Ectodermal cell (in vitro differentiated cells): ENCODE measurements at regions not wholly inside any gene's neighbourhood (a gene's known extent, or its start where the extent isn't known, plus 50 kb on each side); places are given as distances from the start of the nearest gene placed in this dataset.

Experiments
- H3K27ac ChIP-seq: 2 replicates; pipeline ENCODE4 v1.7.0; 2013; ENCODE audit warnings: mild to moderate bottlenecking, low read depth, low read length; ENCODE audit not compliant: insufficient read depth, poor library complexity, severe bottlenecking
- H3K27me3 ChIP-seq: 2 replicates; pipeline ENCODE4 v1.7.0; 2013; ENCODE audit warnings: mild to moderate bottlenecking, low read length; ENCODE audit not compliant: insufficient read depth, control insufficient read depth, poor library complexity, severe bottlenecking
- H3K36me3 ChIP-seq: one replicate; pipeline ENCODE4 v1.7.0; 2013; ENCODE audit warnings: low read length; ENCODE audit not compliant: control insufficient read depth, insufficient read depth
- H3K4me1 ChIP-seq: one replicate; pipeline ENCODE4 v1.7.0; 2013; ENCODE audit warnings: low read length; ENCODE audit not compliant: control insufficient read depth, insufficient read depth
- H3K4me3 ChIP-seq: 2 replicates; pipeline ENCODE4 v1.7.0; 2013; ENCODE audit warnings: low read depth, low read length, control low read depth; ENCODE audit not compliant: insufficient read depth
- H3K9me3 ChIP-seq: 2 replicates; pipeline ENCODE4 v1.7.0; 2013; ENCODE audit warnings: mild to moderate bottlenecking, low read length, moderate library complexity; ENCODE audit not compliant: control insufficient read depth
- WGBS, 2 experiments: methylation state at CpG; one replicate each; pipeline ENCODE4 v1.1.7; 2013; ENCODE audit warnings: missing lambda C conversion rate in 2 of 2; 5-methylcytosine and 5-hydroxymethylcytosine counted together

DNA sequence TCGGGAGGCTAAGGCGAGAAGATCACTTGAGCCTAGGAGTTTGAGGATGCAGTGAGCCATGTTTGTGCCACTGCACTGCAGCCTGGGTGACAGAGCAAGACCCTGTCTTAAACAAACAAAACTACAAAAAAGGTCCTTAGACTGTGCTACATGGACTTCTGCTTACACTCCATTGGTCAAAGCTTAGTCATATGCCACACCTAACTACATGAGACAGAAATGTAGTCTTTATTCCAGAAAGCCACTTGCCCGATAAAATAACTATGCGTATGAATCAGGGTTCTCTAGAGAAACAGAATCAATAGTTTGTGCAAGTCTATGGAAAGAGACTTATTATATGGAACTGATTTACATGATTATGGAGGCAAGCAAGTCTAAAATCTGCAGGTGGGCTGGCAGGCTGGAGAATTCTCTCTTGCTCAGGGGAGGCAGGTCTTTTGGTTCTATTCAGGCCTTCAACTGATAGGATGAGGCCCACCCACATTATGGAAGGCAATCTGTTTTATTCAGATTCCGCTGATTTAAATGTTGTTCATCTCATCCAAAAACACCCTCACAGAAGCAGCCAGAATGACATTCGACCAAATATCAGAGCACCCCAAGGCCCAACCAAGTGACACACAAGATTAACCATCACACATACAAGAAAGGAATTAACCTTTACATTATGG is 114.4 kb upstream of the SIX2 start:
- H3K4me1 ChIP-seq, result no peaks in the 10 kb centered on the region
- 82 to 89% methylated on average over 6 of the region's 6 CpGs for WGBS, 2 experiments
- H3K4me3 ChIP-seq, result no peak overlapping the region
- H3K27me3 ChIP-seq, result no peaks in the 10 kb centered on the region
- no peak overlapping the region for H3K27ac ChIP-seq
- no peaks in the 10 kb centered on the region for H3K9me3 ChIP-seq
- no peaks in the 10 kb centered on the region for H3K36me3 ChIP-seq

DNA sequence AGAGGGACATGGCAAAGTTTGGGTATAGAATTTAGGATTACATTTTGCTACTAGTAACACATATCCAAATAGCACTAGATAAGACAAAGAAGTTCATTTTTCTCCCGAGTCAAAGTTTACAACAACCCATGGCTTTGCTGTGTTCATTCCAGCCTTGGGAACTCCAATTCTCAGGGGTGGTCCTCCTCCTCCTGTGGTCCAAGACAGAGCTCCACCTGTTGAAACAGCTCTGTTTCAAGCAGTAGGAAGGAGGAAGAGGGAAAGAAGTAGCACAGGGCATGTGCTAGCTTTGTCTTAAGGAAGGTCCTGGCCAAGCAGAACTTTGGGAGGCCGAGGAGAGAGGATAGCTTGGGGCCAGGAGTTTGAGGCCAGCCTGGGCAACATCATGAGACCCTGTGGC is 113.8 kb upstream of the SIX2 start:
- H3K36me3 ChIP-seq, result no peaks in the 10 kb centered on the region
- H3K27ac ChIP-seq, result no peak overlapping the region
- H3K9me3 ChIP-seq, result no peaks in the 10 kb centered on the region
- WGBS, 2 experiments, result 89 to 94% methylated on average over 2 of the region's 2 CpGs
- H3K4me3 ChIP-seq, result no peak overlapping the region
- no peaks in the 10 kb centered on the region for H3K4me1 ChIP-seq
- H3K27me3 ChIP-seq, result no peaks in the 10 kb centered on the region

DNA sequence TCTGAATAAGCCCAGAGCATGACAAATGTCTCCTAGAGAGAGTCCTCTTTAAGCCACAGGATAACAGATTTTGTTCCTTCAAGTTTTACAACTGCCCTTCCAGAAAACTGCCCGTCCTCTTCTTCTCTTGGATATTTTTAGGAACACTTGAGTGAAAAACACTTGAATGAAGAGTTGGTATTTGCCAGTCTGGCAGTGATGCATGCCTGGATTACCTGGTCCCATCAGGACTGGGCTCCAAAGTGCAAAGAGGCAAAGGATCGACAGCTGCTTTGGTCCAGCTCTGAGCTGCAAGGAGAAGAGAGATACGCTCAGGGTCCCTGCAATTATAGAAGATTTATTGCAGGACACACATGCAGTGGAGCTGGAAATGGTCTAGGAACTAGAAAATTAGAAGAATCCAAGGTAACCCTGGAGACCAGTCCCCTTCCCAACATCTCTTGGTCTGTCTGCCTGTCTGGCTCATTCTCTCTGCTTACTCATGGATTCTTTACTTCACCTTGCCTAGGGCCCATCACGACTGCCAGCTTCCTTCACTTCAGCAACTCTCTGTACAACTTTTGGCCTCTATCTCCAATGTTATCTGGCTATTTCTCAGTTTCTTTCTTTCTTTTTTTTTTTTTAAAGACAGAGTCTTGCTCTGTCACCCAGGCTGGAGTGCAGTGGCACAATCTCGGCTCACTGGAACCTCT is 112.1 kb upstream of the SIX2 start:
- Histone ChIP-seq H3K36me3 (no peaks in the 10 kb centered on the region), H3K9me3 (no peaks in the 10 kb centered on the region), H3K4me3 (no peak overlapping the region), H3K27me3 (no peaks in the 10 kb centered on the region), H3K27ac (no peak overlapping the region), H3K4me1 (no peaks in the 10 kb centered on the region)
- 91 to 93% methylated on average over 5 of the region's 5 CpGs for WGBS, 2 experiments

DNA sequence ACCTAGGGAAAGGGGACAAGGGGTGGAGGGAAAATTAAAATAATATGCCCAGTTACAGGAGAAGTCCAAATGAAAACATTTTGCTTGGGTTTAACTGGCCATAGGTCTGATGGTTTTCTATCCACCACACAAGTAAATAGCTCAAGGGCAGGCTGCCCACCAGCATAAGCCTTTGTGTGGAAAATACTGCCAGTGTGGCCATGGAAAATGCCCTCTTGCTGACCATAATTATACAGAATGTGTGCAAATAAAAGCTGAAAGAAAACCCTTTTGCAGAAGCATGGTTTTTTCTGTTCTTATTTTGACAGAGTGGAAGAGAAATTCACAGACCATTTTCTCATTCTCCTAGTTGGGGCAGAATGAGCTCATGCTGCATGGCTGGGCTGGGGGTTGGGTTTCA is 111.3 kb upstream of the SIX2 start:
- Histone ChIP-seq H3K27ac (no peak overlapping the region), H3K36me3 (no peaks in the 10 kb centered on the region), H3K4me3 (no peak overlapping the region), H3K27me3 (no peaks in the 10 kb centered on the region), H3K9me3 (no peaks in the 10 kb centered on the region), H3K4me1 (no peaks in the 10 kb centered on the region)

DNA sequence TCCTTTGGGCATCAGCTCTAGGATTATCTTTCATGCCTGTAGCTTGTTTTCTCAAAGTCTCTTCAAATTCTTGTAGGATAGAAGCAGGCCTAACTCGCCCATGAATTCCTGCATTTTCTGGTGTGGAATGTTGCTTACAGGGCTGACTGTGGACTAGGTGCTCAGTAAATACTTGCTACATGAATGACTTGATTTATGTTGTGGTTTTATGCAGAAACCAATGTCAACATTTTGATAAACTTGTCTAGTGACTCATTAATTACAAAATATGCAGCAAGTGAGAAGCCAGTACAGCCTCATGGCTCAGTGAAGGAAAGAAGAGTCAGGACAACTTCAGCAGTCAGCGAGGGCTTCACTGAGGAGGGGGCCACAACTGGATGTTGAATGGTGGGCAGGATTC is 110.6 kb upstream of the SIX2 start:
- Histone ChIP-seq H3K4me1 (no peaks in the 10 kb centered on the region), H3K27ac (no peak overlapping the region), H3K27me3 (no peaks in the 10 kb centered on the region), H3K9me3 (no peaks in the 10 kb centered on the region), H3K36me3 (no peaks in the 10 kb centered on the region), H3K4me3 (no peak overlapping the region)
- 92 to 99% methylated on average over 2 of the region's 2 CpGs for WGBS, 2 experiments

DNA sequence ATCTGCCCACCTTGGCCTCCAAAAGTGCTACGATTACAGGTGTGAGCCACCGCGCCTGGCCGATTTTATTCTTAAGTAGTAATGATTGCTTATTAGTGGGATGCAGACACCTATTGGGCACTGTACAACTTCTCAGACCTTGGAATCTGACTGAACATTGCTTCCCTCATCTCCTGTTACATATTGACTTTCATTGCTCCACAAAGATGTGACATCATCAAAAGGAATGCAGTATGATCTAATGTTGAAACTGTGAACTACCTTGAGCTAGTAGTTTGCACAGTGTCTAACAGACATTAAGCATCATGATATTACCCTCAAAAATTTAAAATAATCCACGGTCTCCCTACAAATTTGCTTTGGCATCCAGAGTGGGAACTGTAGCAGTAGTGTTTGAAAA is 109.8 kb upstream of the SIX2 start:
- Histone ChIP-seq H3K4me3 (no peak overlapping the region), H3K9me3 (no peaks in the 10 kb centered on the region), H3K4me1 (no peaks in the 10 kb centered on the region), H3K27ac (no peak overlapping the region), H3K27me3 (no peaks in the 10 kb centered on the region), H3K36me3 (no peaks in the 10 kb centered on the region)
- 93 to 97% methylated on average over 5 of the region's 5 CpGs for WGBS, 2 experiments

DNA sequence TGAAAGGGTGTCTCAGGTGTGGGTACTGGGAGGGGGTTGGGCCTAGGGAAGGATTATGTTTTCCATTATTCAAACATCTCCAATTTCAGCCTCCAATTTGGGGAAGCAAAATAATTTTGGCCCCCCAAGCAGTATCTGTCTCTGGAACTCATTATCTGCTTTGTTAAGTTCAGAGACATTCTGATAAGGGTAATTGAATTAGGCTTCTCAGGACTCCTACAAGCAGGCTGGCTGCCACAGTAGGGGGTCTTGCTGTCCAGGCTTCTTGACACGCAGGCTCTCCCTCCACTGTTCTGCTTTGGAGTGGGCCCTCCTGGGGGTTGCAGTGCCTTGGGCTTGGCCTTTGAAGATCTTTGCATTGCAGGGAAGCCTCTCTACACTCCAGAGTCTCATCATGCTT is 108.1 kb upstream of the SIX2 start:
- no peaks in the 10 kb centered on the region for H3K4me1 ChIP-seq
- H3K27ac ChIP-seq, result no peak overlapping the region
- no peaks in the 10 kb centered on the region for H3K9me3 ChIP-seq
- no peaks in the 10 kb centered on the region for H3K27me3 ChIP-seq
- H3K4me3 ChIP-seq, result no peak overlapping the region
- H3K36me3 ChIP-seq, result no peaks in the 10 kb centered on the region
- WGBS, 2 experiments, result 25 to 27% methylated on average over 1 of the region's 1 CpG

DNA sequence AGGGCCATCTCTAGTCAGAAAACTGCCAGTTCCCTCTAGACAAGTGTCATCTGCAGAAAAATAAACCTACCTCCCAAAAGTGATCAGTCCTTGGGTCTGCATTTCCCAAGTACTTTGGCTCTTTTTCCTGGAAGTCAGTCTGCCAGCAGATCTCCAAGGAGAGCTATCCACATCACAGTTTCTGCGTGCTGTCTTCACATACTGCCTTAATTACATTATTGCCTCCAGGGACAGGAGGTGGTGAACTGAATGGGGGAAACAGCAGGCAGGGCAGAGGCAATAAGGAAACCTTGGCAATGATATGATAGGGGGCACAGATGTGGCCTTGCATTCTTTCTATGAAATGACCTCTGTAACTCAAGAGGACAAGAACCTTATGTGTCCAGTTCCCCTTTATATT is 105.9 kb upstream of the SIX2 start:
- Histone ChIP-seq H3K4me1 (no peaks in the 10 kb centered on the region), H3K27ac (no peak overlapping the region), H3K36me3 (no peaks in the 10 kb centered on the region), H3K9me3 (no peaks in the 10 kb centered on the region), H3K27me3 (no peaks in the 10 kb centered on the region), H3K4me3 (no peak overlapping the region)
- 81% methylated on average over 1 of the region's 1 CpG; no CpG with 5 or more reads in 1 of the 2 experiments for WGBS, 2 experiments

DNA sequence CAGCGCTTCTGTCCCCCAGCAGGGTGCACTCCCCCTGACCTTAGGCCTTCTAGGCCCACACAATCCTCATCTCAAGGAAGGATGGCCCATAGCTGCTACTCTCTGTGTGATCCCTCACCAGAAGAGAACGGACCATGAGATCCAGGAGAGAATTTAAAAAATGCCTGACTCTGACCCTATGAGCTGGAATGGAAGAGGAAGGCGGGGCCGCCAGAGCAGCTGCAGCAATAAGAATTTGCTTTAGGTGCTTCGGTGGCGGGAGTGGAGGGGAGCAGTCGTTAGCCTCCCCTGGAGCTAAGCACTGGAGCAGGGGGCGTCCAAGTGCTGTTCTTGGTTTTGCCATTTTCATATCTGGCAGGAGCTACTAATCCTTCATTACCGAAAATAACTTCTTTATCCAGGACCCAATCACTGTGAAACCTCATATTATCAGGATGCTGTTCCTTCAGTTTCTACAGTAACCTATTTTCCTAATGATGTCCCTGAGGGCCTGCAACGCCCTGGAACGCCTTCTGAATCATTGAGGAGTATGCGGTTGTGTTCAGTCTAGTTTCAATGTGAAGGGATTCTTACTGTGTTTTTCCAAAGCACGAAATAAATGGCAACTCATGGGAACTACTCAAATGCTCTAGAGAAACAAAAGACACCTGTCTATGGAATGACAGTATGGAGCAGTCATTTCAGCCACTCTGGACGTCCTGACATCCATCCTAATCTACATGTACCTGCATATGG is 105.1 kb upstream of the SIX2 start:
- no peaks in the 10 kb centered on the region for H3K36me3 ChIP-seq
- no peaks in the 10 kb centered on the region for H3K4me1 ChIP-seq
- H3K9me3 ChIP-seq, result no peaks in the 10 kb centered on the region
- no peak overlapping the region for H3K27ac ChIP-seq
- WGBS, 2 experiments, result 88 to 94% methylated on average over 14 of the region's 14 CpGs
- H3K27me3 ChIP-seq, result no peaks in the 10 kb centered on the region
- H3K4me3 ChIP-seq, result no peak overlapping the region

DNA sequence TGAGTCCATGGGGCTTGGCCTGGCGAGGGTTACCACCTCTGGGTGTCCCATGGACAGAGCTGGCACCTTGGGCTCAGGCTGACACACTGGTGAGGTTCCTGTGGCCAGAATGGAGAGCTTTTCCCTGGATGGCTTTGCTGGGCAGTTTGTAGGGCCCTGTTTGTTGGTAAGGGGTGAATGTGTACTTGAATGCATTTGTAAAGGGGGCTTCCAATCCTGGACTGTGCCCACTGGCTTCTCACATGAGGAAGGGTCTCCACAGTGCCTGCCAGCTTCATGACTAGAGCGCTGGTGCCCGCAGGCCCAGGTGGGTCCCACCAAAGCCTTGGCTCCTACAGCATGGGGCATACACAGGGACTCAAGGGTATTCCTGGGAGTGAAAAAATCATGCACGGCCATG is 103.5 kb upstream of the SIX2 start:
- Histone ChIP-seq H3K4me3 (no peak overlapping the region), H3K27ac (no peak overlapping the region), H3K4me1 (no peaks in the 10 kb centered on the region), H3K9me3 (no peaks in the 10 kb centered on the region), H3K27me3 (no peaks in the 10 kb centered on the region), H3K36me3 (no peaks in the 10 kb centered on the region)
- 92 to 94% methylated on average over 4 of the region's 4 CpGs for WGBS, 2 experiments
